Choroid plexus epithelial cell (primary cell): ENCODE measurements at regions not wholly inside any gene's neighbourhood (a gene's known extent, or its start where the extent isn't known, plus 50 kb on each side); places are given as distances from the start of the nearest gene placed in this dataset.

Experiments used
- DNase-seq: peaks from one replicate; pipeline ENCODE4 v3.0.0-alpha.2; 2010; ENCODE audit warnings: low read depth
- H3K4me3 ChIP-seq: 2 replicates; pipeline ENCODE4 v1.5.1; 2011; ENCODE audit warnings: low read depth, mild to moderate bottlenecking, control low read depth, low read length, moderate library complexity
- TF ChIP-seq, protein P1 (sequence below): conservative IDR thresholded peaks from 2 replicates; pipeline ENCODE4 v1.5.1; 2011; ENCODE audit warnings: low read depth, mild to moderate bottlenecking, control low read depth, inconsistent platforms, low read length, moderate library complexity

DNA sequence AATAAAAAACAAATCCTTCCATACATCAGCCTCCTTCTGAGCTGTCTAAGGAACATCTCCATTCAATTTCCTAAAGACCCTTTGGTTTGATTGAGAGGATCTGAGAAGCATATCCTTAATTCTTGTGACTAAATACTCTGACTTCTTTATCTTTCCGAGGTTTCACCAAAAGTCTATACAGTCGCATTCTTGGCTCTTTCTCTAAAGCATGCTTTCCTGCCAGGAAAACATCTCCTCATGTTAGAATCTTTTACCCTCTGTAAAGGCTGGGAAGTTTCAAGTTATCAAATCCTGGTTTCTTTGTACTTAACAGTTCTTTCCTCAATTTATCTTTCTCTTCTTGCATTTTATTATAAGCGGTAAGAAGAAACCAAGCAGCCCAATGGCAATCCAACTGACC is 630.4 kb downstream of the PTPRC start:
- DNase-seq, result peak; percentile 13
- TF ChIP-seq, protein P1, sequence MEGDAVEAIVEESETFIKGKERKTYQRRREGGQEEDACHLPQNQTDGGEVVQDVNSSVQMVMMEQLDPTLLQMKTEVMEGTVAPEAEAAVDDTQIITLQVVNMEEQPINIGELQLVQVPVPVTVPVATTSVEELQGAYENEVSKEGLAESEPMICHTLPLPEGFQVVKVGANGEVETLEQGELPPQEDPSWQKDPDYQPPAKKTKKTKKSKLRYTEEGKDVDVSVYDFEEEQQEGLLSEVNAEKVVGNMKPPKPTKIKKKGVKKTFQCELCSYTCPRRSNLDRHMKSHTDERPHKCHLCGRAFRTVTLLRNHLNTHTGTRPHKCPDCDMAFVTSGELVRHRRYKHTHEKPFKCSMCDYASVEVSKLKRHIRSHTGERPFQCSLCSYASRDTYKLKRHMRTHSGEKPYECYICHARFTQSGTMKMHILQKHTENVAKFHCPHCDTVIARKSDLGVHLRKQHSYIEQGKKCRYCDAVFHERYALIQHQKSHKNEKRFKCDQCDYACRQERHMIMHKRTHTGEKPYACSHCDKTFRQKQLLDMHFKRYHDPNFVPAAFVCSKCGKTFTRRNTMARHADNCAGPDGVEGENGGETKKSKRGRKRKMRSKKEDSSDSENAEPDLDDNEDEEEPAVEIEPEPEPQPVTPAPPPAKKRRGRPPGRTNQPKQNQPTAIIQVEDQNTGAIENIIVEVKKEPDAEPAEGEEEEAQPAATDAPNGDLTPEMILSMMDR, result no peak
- no peak overlapping the region for H3K4me3 ChIP-seq

DNA sequence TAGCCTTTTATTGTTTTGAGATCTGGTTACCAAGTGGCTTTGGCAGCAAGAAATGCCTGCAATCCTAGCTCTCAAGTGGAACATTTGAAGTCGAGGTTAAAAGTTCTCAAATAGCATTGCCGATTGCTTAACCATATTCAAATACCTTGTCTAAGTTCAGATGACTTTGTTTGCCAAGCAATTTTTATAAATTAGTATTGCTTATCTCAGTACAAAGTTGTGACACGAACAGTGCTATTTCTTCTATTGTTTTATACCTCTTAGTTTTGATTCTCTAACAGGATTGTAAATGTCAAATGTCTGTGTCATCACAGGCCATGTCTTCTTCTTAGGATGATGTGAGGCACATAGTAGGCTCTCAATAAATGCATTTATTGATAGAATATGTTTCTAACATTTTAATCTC is 633.3 kb downstream of the PTPRC start:
- no peak overlapping the region for H3K4me3 ChIP-seq
- DNase-seq, result peak; percentile 97
- TF ChIP-seq, protein P1, result no peak

DNA sequence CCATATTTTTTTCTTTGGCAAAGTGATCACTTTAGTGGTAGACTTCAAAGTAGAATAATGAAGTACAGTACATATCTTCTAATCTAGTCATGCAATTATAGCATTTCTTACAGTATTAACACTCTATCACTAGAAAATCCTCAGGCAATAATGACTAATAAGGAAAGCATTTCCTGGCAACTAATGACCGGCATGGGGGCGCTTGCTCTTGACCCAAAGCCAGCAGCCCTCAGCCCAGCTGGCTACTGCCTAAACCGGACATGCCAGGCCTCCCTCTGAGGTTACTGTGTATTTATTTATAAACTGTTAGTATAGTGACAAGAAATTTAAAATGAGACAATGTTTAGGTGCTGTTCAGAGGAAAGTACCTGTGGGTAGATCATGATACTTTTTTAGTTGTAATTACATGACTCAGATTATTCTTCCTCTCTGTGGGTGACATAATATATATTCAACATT is 633.8 kb downstream of the PTPRC start:
- no peak overlapping the region for H3K4me3 ChIP-seq

DNA sequence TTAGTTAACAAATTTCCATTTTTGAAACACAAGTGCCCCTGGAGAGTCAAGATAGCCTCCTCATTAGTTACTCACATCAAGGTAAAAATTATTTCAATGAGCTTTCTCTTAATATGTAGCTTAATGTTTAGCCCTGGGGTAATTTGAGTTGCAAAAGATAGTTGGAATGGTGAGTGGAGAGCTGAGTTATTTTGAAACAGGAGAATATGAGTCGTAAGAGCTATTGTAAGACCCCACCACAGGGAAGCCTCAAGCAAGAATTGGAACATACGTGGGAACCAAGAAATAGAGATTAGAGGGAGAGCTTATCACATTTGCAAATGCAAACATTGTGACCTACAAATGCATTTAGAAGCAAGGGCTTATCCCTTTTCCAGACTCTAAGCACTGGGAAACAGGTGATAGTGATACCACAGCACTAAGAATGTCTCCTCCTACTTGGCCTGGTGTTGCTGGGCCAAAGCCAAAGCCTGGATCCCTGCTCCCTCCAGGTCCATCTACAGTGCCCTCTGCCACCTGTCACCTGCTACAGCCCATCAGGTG is 635.1 kb downstream of the PTPRC start:
- H3K4me3 ChIP-seq, result no peak overlapping the region
- peak; percentile 66 for DNase-seq
- TF ChIP-seq, protein P1, result no peak

More for the DNA sequence above, 633.8 kb downstream of the PTPRC start:
- TF ChIP-seq, protein P1, result no peak
- peak; percentile 97 for DNase-seq

DNA sequence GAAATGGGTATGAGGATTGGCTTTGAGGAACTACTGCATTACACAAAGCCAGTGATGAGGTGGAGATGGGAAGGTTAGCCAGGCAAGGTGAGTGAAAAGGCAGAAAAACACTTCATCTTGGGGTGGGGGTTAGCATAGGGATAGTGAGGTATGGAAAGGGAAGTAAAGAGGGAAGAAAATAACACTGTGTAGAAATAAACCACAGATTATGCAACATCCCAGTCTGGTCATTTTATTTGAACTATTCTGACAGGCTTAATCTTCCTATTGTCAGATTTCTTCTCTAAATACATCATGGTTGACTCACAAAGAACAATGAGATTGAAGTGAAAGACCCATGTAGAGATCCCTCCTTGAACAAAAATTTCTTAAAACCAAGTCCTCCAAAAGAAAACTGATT is 640.2 kb downstream of the PTPRC start:
- H3K4me3 ChIP-seq, result no peak overlapping the region
- TF ChIP-seq, protein P1, result no peak
- DNase-seq, result peak; percentile 26

DNA sequence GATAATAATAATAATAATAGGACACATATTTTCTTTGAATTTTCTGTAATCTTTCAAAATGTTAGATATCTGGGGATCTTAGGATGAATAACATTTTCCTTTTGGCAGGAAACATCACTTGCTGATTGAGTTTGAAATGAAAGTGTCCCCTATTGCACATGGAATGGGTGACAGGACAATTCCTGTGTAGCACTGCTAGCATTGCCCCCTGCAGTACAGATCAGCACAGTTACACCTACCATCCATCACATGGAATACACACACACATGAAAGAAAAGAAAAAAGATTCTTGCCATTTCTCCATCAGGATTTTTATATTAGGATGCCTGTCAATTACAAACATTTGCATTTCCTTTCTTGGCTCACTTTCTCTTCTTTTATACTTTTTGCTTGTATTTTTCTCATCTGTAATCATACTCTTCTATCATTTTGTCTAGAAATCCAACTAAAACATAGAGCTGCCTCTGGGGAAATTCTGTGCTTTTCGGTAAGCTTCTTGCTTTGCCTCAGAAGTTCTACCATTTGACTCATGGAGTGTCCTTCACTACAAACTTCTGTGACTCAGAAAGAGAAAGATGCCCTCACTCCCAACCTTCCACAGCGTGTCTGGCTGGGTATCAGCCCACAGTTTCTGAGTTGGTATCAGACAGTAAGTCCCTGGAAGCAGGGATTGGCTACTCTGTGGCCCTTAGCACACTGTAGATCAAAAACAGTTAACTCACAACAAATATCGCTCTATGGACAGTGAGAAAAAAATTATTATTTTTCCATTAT is 641.2 kb downstream of the PTPRC start:
- H3K4me3 ChIP-seq, result no peak overlapping the region
- DNase-seq, result peak; percentile 21
- TF ChIP-seq, protein P1, result no peak

DNA sequence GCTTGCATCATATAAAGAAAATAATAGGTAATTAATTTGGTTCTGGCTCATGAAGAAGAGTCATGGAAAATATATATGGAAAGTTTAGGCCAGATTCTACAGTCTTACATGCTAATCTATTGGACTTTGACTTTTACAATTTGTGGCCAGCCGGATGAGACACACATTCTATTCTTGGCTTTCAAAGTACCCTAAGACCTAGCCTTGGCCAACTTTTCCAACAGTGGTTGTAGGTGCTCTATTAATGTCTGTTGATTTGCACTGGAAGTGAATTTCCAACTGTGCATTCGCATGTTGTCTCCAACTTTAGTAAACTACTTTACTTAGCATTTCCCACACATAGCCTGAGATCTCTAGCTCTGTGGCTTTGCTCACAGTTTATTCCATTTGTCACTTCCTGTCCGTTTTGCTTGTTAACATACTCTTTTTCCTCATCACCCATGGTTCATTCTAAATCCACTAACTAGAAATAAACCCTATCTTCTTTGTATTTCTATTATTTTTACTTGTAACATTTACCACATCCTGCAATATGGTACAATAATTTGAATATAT is 644.0 kb downstream of the PTPRC start:
- peak; percentile 49 for DNase-seq
- no peak overlapping the region for H3K4me3 ChIP-seq
- TF ChIP-seq, protein P1, result no peak
